OCI-LY7 (cell line): ENCODE measurements at regions not wholly inside any gene's neighbourhood (a gene's known extent, or its start where the extent isn't known, plus 50 kb on each side); places are given as distances from the start of the nearest gene placed in this dataset.
"Not testable (repeated sequence)": the region's sequence is repeated elsewhere in the genome, so short reads cannot be mapped to it uniquely, and the experiment has no call there.

ENCODE experiments used
- BruUV-seq: library from RNA; stranded (reverse); fragments of 400-500 nt; replicated peaks from 2 replicates; lab custom pipeline; 2021; lab: Mats Ljungman, UMichigan
- CTCF ChIA-PET: fragments of 300-600 bp; sonication (Branson Sonifier 250); formaldehyde crosslinking; loops from one replicate; lab custom pipeline; 2022; ENCODE audit warnings: antibody characterized with exemption; ENCODE audit not compliant: unreplicated experiment; lab: Charles Lee
- POLR2A ChIA-PET: fragments of 300-600 bp; sonication (Branson Sonifier 250); formaldehyde crosslinking; loops from one replicate; lab custom pipeline; 2022; ENCODE audit warnings: antibody characterized with exemption; lab: Charles Lee
- DNase-seq: peaks from one replicate; pipeline ENCODE4 v3.0.0-alpha.2; 2015; ENCODE audit warnings: low spot score
- H2AFZ ChIP-seq: fragments of 200-600 bp; sonication (generic), shearing (Covaris generic); 2 replicates; pipeline ENCODE4 v1.6.1; 2014; ENCODE audit warnings: mild to moderate bottlenecking, antibody characterized with exemption, low read length, moderate library complexity
- H3K27ac ChIP-seq: fragments of 200-600 bp; sonication (generic); 2 replicates; pipeline ENCODE4 v1.5.1; 2014; ENCODE audit warnings: mixed run types, low read depth, mild to moderate bottlenecking, moderate library complexity, low read length, inconsistent platforms; ENCODE audit not compliant: poor library complexity, severe bottlenecking
- H3K36me3 ChIP-seq: fragments of 200-600 bp; sonication (generic); 2 replicates; pipeline ENCODE4 v1.6.1; 2014; ENCODE audit warnings: mild to moderate bottlenecking, antibody characterized with exemption, low read length, moderate library complexity, mixed read lengths; ENCODE audit not compliant: insufficient read depth
- H3K4me1 ChIP-seq: fragments of 200-600 bp; sonication (generic); 2 replicates; pipeline ENCODE4 v1.5.1; 2014; ENCODE audit warnings: mild to moderate bottlenecking, low read length; ENCODE audit not compliant: insufficient read depth, poor library complexity, severe bottlenecking
- H3K4me2 ChIP-seq: fragments of 200-600 bp; sonication (generic); 2 replicates; pipeline ENCODE4 v1.6.1; 2014; ENCODE audit warnings: mild to moderate bottlenecking, low read length
- H3K4me3 ChIP-seq: fragments of 200-600 bp; sonication (generic); 2 replicates; pipeline ENCODE4 v1.5.1; 2014; ENCODE audit warnings: mild to moderate bottlenecking, low read depth, low read length; ENCODE audit not compliant: poor library complexity, severe bottlenecking
- H3K79me2 ChIP-seq: fragments of 200-600 bp; sonication (generic); 2 replicates; pipeline ENCODE4 v1.6.1; 2016; ENCODE audit warnings: low read depth, mild to moderate bottlenecking, low read length, moderate library complexity, mixed read lengths; ENCODE audit not compliant: insufficient read depth
- H3K9me2 ChIP-seq: fragments of 200-600 bp; sonication (generic); 2 replicates; pipeline ENCODE4 v1.6.1; 2016; ENCODE audit warnings: mild to moderate bottlenecking, low read length, mixed read lengths; ENCODE audit not compliant: insufficient read depth
- H3K9me3 ChIP-seq: fragments of 200-600 bp; sonication (generic); 2 replicates; pipeline ENCODE4 v1.6.1; 2014; ENCODE audit warnings: mild to moderate bottlenecking, mixed run types, low read length, mixed read lengths
- H4K20me1 ChIP-seq: fragments of 200-600 bp; sonication (generic); 2 replicates; pipeline ENCODE4 v1.6.1; 2014; ENCODE audit warnings: mild to moderate bottlenecking, antibody characterized with exemption, low read length, moderate library complexity, mixed read lengths; ENCODE audit not compliant: insufficient read depth
- EZH2phosphoT487 ChIP-seq: fragments of 200-600 bp; sonication (generic); IDR thresholded peaks from 2 replicates; pipeline ENCODE4 v1.6.1; 2018; ENCODE audit warnings: low read depth, borderline replicate concordance, mild to moderate bottlenecking, mixed run types, antibody characterized with exemption, low read length, moderate library complexity, mixed read lengths
- intact Hi-C: fragments of 100-400 bp; cut with micrococcal nuclease; formaldehyde crosslinking; loops from one replicate; pipeline ENCODE4 v1.10.0; 2022; ENCODE audit not compliant: unreplicated experiment
- TF ChIP-seq, protein P1 (sequence below): fragments of 200-600 bp; sonication (generic); conservative IDR thresholded peaks from 2 replicates; pipeline ENCODE4 v1.5.1; 2014; ENCODE audit warnings: mild to moderate bottlenecking, antibody characterized with exemption, low read length, moderate library complexity, mixed read lengths

DNA sequence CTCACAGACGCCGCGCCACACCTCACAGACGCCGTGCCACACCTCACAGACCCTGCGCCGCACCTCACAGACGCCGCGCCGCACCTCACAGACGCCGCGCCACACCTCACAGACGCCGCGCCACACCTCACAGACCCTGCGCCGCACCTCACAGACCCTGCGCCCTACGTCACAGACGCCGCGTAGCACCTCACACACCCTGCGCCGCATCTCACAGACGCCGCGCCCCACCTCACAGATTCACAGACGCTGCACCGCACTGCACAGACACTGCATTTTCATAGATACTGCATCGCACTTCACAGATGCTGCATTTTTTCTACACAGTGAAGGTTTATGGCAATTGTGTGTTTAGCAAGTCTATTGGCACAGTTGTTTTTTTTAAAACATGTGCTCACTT is 657.8 kb downstream of the TRIML1 start:
- not testable (repeated sequence) for H3K36me3 ChIP-seq, BruUV-seq, H3K9me2 ChIP-seq

DNA sequence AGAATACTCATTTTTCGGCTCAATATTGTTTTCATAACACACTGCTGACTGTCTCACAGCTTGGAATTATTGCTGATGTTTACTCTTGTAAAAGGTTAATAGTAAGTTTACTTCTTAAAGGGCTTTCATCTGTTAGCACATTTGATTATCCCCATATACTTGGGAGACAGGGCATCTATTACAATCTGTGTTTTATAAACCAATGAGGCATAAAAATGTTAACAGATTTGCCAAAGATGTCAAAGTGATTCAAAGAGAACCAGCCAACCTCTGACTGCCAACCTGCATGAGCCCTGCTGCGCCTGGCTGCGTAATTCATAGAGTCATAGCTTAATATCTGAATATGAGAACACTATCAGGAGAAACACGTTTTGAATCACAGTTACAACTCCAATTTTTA is 665.6 kb downstream of the TRIML1 start:
- Histone ChIP-seq H3K27ac (no peak overlapping the region), H3K4me2 (no peak overlapping the region), H3K4me3 (no peak overlapping the region), H3K36me3 (no peaks in the 10 kb centered on the region), H3K9me2 (no peaks in the 10 kb centered on the region), H3K79me2 (no peaks in the 10 kb centered on the region), H2AFZ (no peak overlapping the region), H4K20me1 (no peaks in the 10 kb centered on the region), H3K9me3 (no peaks in the 10 kb centered on the region), H3K4me1 (no peaks in the 10 kb centered on the region)
- no peak for DNase-seq
- BruUV-seq = no TSS peak
- TF ChIP-seq EZH2phosphoT487 = no peak
- TF ChIP-seq, protein P1, sequence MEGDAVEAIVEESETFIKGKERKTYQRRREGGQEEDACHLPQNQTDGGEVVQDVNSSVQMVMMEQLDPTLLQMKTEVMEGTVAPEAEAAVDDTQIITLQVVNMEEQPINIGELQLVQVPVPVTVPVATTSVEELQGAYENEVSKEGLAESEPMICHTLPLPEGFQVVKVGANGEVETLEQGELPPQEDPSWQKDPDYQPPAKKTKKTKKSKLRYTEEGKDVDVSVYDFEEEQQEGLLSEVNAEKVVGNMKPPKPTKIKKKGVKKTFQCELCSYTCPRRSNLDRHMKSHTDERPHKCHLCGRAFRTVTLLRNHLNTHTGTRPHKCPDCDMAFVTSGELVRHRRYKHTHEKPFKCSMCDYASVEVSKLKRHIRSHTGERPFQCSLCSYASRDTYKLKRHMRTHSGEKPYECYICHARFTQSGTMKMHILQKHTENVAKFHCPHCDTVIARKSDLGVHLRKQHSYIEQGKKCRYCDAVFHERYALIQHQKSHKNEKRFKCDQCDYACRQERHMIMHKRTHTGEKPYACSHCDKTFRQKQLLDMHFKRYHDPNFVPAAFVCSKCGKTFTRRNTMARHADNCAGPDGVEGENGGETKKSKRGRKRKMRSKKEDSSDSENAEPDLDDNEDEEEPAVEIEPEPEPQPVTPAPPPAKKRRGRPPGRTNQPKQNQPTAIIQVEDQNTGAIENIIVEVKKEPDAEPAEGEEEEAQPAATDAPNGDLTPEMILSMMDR = no peak
- ChIA-PET POLR2A (no interaction called here), CTCF (no interaction called here)
- intact Hi-C loops = no loop called here

More for the DNA sequence above, 657.8 kb downstream of the TRIML1 start:
- CTCF ChIA-PET, H4K20me1 ChIP-seq, DNase-seq, H3K4me3 ChIP-seq, intact Hi-C loops, H3K9me3 ChIP-seq, H3K27ac ChIP-seq, H3K4me1 ChIP-seq, H3K4me2 ChIP-seq, H2AFZ ChIP-seq, POLR2A ChIA-PET, H3K79me2 ChIP-seq: not testable (repeated sequence)

DNA sequence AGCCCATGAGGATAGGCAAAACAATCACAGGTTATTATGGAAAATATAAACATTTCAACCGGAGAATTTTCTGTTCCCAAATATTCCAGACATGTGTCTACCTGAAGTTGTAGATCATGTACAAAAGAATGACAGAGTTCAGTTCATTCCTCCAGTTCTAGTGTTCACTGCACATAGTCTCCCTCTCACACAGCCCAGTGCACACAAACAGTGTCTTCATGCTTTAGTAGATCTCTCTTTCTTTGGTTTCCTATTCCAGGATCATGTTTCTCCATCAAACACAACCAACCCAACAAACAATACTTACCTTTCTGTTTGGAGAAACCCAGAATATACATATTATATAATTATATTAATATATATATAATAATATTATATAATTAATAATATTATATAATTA is 671.9 kb downstream of the TRIML1 start:
- Histone ChIP-seq H3K4me2 (no peak overlapping the region), H2AFZ (no peak overlapping the region), H3K4me1 (no peaks in the 10 kb centered on the region), H3K79me2 (no peaks in the 10 kb centered on the region), H3K27ac (no peak overlapping the region), H3K9me2 (no peaks in the 10 kb centered on the region), H3K9me3 (no peaks in the 10 kb centered on the region), H3K4me3 (no peak overlapping the region), H4K20me1 (no peaks in the 10 kb centered on the region), H3K36me3 (no peaks in the 10 kb centered on the region)
- TF ChIP-seq, protein P1 = no peak
- TF ChIP-seq EZH2phosphoT487 = no peak
- BruUV-seq = no TSS peak
- ChIA-PET CTCF (no interaction called here), POLR2A (no interaction called here)
- DNase-seq = no peak
- intact Hi-C loops = no loop called here
